CD4-positive, alpha-beta T cell treated with Interleukin-1 beta for 1 hour (primary cell): ENCODE measurements at regions not wholly inside any gene's neighbourhood (a gene's known extent, or its start where the extent isn't known, plus 50 kb on each side); places are given as distances from the start of the nearest gene placed in this dataset.

Experiments
- DNase-seq, 2 donors: peaks; one replicate each; pipeline ENCODE4 v3.0.0-alpha.2; 2020 to 2022

GRCh38 chr22:27329131-27329850 is 472.3 kb downstream of the MN1 start:
- no peak for DNase-seq

DNA sequence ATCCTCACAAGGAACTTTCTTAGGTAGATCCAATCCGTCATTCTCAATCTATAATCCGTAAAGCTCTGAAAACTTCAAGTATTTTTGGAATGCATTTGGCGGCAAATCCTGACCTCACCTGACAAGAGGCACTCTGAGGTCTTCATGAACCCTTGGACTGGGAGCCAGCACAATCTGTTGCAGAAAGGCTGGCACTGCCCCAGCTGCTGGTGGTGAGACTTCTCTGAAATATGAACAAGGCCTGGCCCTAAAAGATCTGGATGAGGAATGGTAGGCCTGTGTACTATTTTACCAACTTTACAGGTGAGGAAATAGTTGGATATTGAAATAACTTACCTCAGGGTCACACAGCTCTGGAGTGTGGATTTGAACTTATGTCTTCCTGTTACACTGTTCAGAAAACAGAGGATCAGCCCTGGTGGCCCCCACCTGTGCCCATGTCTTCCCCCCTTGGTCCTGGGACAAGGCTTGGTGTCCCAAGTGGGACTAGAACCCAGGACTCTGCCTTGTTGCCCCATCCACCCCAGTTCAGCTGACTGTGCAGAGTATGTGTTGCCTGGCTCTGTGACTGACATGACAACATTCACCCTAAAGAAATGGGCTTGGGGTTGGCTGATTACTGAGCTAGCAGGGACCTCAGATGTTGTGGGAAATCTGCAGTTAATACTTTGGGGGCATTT is 471.4 kb downstream of the MN1 start:
- no peak for DNase-seq

DNA sequence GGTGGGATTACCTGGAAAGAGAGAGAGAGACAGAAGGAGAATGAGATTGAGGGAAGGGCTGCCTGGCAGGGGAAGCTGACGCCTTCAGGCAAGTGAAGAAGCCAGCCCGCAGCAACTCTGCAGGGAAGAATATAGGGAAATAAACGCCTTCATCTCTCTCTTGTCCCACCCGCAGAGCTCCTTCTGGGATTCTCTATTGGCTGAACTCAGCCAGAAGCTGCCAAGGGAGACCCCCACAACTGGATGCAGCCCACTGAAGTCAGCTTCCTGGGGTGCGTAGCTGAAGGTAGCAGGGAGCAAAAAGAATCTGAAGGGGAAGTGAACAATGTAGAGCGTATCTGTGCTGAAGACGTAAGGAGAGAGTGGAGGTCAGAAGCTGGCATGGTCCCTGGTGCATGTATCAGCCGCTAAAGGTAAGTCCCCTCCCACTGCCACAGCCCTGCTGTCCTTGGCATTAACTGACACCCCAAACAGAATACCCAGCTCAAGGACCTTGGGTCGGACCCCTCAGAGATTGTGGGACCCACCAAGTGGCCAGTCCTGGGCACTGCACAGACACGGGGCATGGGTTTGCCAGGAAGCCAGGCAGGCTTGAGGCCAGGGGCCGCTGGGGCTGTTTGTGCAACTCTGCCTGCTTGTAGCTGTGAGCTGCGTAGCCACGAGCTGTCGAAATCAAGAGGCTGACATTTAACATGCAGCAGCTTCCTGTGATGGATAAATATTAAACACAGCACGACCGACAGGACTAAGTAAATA is 469.9 kb downstream of the MN1 start:
- DNase-seq, result no peak

DNA sequence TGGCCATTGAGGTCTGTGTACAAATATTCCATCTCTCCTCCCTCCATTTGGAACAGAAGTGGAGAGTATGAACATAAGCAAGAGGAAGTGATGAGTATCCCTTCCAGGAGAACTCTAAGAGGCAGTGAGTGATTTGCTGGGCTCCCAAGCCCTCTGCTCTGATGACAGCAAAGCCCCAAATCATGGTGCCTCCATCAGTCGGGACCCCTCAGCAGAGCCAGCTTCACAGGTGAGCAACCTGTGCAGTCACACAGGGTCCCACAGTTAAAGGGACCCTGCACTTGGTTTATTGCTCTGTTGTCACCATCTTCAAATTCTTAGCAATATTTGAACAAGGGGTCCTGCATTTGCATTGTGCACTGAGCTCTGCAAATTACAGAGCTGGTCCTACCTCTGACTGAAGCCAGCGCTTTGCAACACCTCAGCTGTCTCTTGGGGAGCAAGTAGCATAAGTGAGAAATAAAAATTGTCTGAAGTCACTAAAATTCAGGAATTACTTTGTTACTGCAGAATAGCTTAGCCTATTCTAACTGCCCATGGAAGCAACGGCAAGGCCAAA is 466.4 kb downstream of the MN1 start:
- DNase-seq, result no peak

- DNase-seq, result no peak
Observed at GRCh38 chr22:27336151-27337090, 465.1 kb downstream of the MN1 start.

- DNase-seq, result no peak
Observed at GRCh38 chr22:27337676-27338075, 463.9 kb downstream of the MN1 start.

DNA sequence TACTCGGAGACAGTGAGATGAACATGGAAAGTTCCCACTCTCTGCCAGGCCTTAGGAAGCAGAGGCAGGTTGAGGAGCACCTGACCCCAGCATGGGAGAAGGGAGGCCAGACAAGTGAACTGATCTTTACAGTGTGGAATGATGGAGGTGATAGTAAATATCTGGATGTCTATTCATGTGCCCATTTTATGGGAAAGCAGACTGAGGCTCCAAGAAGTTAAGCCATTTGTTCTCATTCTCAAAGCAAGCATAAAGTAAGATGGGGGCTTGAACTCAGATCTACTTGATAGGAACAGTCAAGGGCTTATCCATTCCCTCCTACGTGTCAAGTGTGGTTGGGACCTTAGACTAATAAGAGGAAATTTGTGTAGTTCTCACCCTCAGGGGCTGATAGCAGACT is 461.5 kb downstream of the MN1 start:
- DNase-seq, result no peak

DNA sequence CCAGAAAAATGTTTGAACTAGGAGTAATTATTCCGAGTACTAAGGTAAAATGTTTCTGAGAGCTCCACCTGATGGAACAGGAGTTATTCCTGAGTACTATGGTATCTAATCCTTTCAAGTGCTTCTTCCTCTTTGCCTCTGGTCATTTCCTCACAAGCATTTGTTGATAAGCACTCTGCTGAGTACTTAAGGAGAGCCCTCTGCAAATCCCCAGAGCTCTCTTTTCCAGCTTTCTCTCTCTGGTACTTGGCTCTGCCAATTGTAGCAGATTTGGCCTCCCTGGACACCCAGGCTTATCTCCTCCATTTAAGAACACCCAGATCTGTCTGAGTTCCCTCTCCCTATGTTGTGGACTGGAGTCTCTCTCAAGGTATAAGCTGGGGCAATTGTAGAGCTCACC is 457.0 kb downstream of the MN1 start:
- no peak for DNase-seq

DNA sequence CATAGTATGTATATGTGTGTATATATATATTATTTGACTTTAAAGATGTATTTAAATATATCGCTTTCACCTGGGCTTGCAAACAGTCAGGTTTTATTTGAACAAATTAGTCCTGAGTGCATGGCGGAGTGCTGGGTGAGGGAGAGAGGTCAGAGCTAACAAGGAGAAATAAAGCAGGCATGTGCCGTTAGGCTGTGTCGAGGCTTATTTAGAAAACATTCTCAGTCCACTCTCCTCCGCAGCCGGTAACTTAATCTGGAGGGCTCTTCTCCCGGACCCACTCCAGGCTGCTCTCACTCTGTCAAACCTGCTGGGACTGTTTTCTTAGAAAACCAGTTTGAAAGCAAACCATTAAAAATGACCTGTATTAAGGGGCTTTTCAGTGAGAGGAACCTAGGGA is 455.9 kb downstream of the MN1 start:
- DNase-seq, result no peak

GRCh38 chr22:27347951-27348350 is 453.6 kb downstream of the MN1 start:
- DNase-seq, result no peak

- DNase-seq, result no peak
Observed at GRCh38 chr22:27348634-27349033, 452.9 kb downstream of the MN1 start.

- no peak for DNase-seq
Observed at GRCh38 chr22:27349456-27349855, 452.1 kb downstream of the MN1 start.

DNA sequence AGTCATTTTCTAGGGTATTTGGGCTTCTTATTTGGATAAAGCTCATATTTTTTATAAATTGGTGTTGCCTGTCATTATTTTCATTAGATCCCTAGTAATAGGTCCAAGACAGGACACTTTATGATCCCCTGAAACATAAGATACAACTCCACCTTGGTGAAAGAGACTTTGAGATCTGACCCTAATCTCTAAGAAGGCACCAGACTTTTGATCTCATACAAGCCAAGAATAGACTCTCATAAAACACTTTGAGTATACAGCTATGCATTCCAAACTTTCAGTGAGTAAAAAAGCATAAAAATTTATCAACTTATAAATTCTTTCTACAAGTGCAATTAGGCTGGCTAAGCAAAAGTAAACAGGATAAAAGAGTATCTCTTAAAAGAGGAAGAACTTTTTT is 451.2 kb downstream of the MN1 start:
- DNase-seq, result no peak

DNA sequence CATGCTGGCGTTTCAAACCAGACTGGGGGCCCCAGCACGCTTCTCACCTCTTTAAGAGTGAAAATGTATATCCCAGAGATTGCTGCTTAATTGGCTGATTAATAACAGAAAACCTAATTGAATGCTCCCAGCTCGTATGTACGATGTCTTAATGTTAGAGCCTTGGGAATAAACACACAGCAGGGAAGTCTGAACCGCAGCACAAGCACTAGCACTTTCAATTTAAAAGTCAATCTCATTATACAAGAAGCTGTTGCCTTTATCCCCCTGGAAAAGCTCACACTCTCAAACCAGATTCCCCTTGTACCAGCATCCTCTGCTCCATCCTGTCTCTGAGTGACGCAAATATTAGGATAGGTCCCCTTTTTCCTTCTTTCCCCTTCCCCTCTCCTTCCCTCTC is 449.1 kb downstream of the MN1 start:
- no peak for DNase-seq

- no peak for DNase-seq
Observed at GRCh38 chr22:27358096-27358870, 443.3 kb downstream of the MN1 start.

GRCh38 chr22:27370269-27370668 is 431.3 kb downstream of the MN1 start:
- DNase-seq, result peak in 1 of 2 donors; percentile 18

DNA sequence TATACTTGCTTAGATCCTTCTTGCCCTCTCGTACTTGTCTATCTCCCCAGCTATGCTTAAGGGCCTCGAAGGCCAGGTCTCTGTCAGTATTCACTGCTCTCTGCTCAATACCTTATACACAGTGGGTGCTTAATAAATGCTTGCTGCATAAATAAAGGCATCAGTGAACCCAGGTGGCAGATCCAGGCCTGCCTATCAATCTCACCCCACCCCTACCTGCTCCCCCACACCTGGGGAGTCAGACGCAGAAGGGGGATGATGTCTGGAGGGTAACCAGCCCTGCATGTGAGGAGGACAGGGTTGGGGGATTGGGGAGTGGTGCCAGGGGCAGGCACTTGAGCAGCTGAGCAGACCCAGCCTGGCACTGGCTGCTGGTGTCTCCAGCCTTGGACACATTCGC is 430.6 kb downstream of the MN1 start:
- no peak for DNase-seq

GRCh38 chr22:27372364-27372763 is 429.2 kb downstream of the MN1 start:
- DNase-seq, result no peak

GRCh38 chr22:27372969-27373670 is 428.4 kb downstream of the MN1 start:
- DNase-seq, result no peak

DNA sequence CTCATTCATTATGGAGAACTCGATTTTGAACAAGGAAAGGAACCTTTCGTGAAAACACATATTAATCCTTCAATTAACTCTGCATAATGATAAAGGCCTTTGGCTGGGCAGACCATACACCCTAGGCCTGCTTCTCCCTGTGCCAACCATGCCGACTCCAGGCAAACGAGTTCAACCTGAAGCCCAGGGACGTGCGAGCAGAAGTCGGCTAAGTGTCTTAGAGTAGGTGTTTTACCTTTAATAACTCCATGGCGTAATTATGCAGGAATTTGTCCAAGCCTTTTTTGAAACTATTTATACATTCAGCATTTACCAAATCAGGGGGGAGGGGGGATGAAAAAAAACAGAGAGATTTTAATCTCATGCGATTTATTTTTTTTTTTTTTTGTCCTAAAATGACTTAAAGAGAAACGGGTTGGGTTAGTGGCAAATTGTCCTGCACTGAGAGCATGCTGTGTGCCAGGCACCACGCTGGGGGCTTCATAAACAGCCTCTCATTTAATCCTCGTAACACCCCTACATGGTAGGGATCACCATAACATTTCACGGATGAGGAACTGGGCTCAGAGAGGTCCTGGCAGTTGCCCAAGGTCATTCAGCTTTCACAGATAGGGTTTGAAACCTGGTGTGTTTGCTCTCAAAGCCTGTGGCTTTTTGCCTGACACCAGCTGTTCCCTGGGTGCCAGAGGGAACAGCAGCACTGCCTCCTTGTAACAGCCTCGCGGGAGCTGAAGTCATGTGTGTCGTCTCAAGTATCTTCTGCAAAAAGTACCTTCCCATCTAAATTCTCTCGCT is 423.9 kb downstream of the MN1 start:
- no peak for DNase-seq
